ENCODE measurements at regions not wholly inside any gene's neighbourhood (a gene's known extent, or its start where the extent isn't known, plus 50 kb on each side); places are given as distances from the start of the nearest gene placed in this dataset.

GRCh38 chr11:11107076-11107723 lies 245.8 kb downstream of the CSNK2A3 start:
- no peak overlapping the region for H3K4me3 ChIP-seq (ENCODE audit: low read depth, low read length)
- H3K27me3 ChIP-seq (ENCODE audit: insufficient read depth, low read length) = peaks cover 82% of the 10 kb centered on the region
- H2AFZ ChIP-seq (ENCODE audit: low read length, unreplicated experiment) = no peak overlapping the region
- H3K27ac ChIP-seq (ENCODE audit: low read depth, low read length) = no peak overlapping the region
- H3K36me3 ChIP-seq (ENCODE audit: insufficient read depth, low read length) = no peaks in the 10 kb centered on the region
- no peaks in the 10 kb centered on the region for H3K4me1 ChIP-seq (ENCODE audit: control insufficient read depth, insufficient read depth, low read length, unreplicated experiment)
- no peaks in the 10 kb centered on the region for H3K79me2 ChIP-seq (ENCODE audit: control insufficient read depth, insufficient read depth, low read length, unreplicated experiment)

- Histone ChIP-seq H3K27ac (ENCODE audit: low read depth, low read length) (no peak overlapping the region), H3K36me3 (ENCODE audit: insufficient read depth, low read length) (no peaks in the 10 kb centered on the region), H3K79me2 (ENCODE audit: control insufficient read depth, insufficient read depth, low read length, unreplicated experiment) (no peaks in the 10 kb centered on the region), H2AFZ (ENCODE audit: low read length, unreplicated experiment) (no peak overlapping the region), H3K4me3 (ENCODE audit: low read depth, low read length) (no peak overlapping the region), H3K27me3 (ENCODE audit: insufficient read depth, low read length) (peaks cover 84% of the 10 kb centered on the region), H3K4me1 (ENCODE audit: control insufficient read depth, insufficient read depth, low read length, unreplicated experiment) (no peaks in the 10 kb centered on the region)
These were observed 247.5 kb upstream of the ZBED5 start for GRCh38 chr11:11105361-11105760.

- Histone ChIP-seq H3K36me3 (ENCODE audit: insufficient read depth, low read length) (no peaks in the 10 kb centered on the region), H3K4me3 (ENCODE audit: low read depth, low read length) (no peak overlapping the region), H3K27me3 (ENCODE audit: insufficient read depth, low read length) (peaks cover 78% of the 10 kb centered on the region), H2AFZ (ENCODE audit: low read length, unreplicated experiment) (no peak overlapping the region), H3K79me2 (ENCODE audit: control insufficient read depth, insufficient read depth, low read length, unreplicated experiment) (no peaks in the 10 kb centered on the region), H3K27ac (ENCODE audit: low read depth, low read length) (no peak overlapping the region), H3K4me1 (ENCODE audit: control insufficient read depth, insufficient read depth, low read length, unreplicated experiment) (no peaks in the 10 kb centered on the region)
These were observed 238.2 kb upstream of the ZBED5 start for GRCh38 chr11:11095831-11096723.

- H3K4me1 ChIP-seq (ENCODE audit: control insufficient read depth, insufficient read depth, low read length, unreplicated experiment) = no peaks in the 10 kb centered on the region
- no peaks in the 10 kb centered on the region for H3K79me2 ChIP-seq (ENCODE audit: control insufficient read depth, insufficient read depth, low read length, unreplicated experiment)
- no peak overlapping the region for H2AFZ ChIP-seq (ENCODE audit: low read length, unreplicated experiment)
- H3K4me3 ChIP-seq (ENCODE audit: low read depth, low read length) = no peak overlapping the region
- no peak overlapping the region for H3K27ac ChIP-seq (ENCODE audit: low read depth, low read length)
- H3K27me3 ChIP-seq (ENCODE audit: insufficient read depth, low read length) = peaks cover 59% of the 10 kb centered on the region
- H3K36me3 ChIP-seq (ENCODE audit: insufficient read depth, low read length) = no peaks in the 10 kb centered on the region
These were observed 232.6 kb upstream of the ZBED5 start for GRCh38 chr11:11090495-11090894.

GRCh38 chr11:11089805-11090204 lies 232.0 kb upstream of the ZBED5 start:
- Histone ChIP-seq H3K4me3 (ENCODE audit: low read depth, low read length) (no peak overlapping the region), H3K4me1 (ENCODE audit: control insufficient read depth, insufficient read depth, low read length, unreplicated experiment) (no peaks in the 10 kb centered on the region), H3K36me3 (ENCODE audit: insufficient read depth, low read length) (no peaks in the 10 kb centered on the region), H2AFZ (ENCODE audit: low read length, unreplicated experiment) (no peak overlapping the region), H3K27ac (ENCODE audit: low read depth, low read length) (no peak overlapping the region), H3K79me2 (ENCODE audit: control insufficient read depth, insufficient read depth, low read length, unreplicated experiment) (no peaks in the 10 kb centered on the region), H3K27me3 (ENCODE audit: insufficient read depth, low read length) (peaks cover 59% of the 10 kb centered on the region)

- Histone ChIP-seq H3K36me3 (ENCODE audit: insufficient read depth, low read length) (no peaks in the 10 kb centered on the region), H3K27me3 (ENCODE audit: insufficient read depth, low read length) (peaks cover 75% of the 10 kb centered on the region), H3K27ac (ENCODE audit: low read depth, low read length) (no peak overlapping the region), H3K79me2 (ENCODE audit: control insufficient read depth, insufficient read depth, low read length, unreplicated experiment) (no peaks in the 10 kb centered on the region), H3K4me3 (ENCODE audit: low read depth, low read length) (no peak overlapping the region), H2AFZ (ENCODE audit: low read length, unreplicated experiment) (no peak overlapping the region), H3K4me1 (ENCODE audit: control insufficient read depth, insufficient read depth, low read length, unreplicated experiment) (no peaks in the 10 kb centered on the region)
These were observed 229.1 kb upstream of the ZBED5 start for GRCh38 chr11:11086979-11087378.

- H3K27me3 ChIP-seq (ENCODE audit: insufficient read depth, low read length) = peaks cover 80% of the 10 kb centered on the region
- H3K36me3 ChIP-seq (ENCODE audit: insufficient read depth, low read length) = no peaks in the 10 kb centered on the region
- no peaks in the 10 kb centered on the region for H3K79me2 ChIP-seq (ENCODE audit: control insufficient read depth, insufficient read depth, low read length, unreplicated experiment)
- H3K27ac ChIP-seq (ENCODE audit: low read depth, low read length) = no peak overlapping the region
- H3K4me3 ChIP-seq (ENCODE audit: low read depth, low read length) = no peak overlapping the region
- no peak overlapping the region for H2AFZ ChIP-seq (ENCODE audit: low read length, unreplicated experiment)
- H3K4me1 ChIP-seq (ENCODE audit: control insufficient read depth, insufficient read depth, low read length, unreplicated experiment) = no peaks in the 10 kb centered on the region
These were observed 227.7 kb upstream of the ZBED5 start for GRCh38 chr11:11085580-11085979.

GRCh38 chr11:11084337-11084736 lies 226.5 kb upstream of the ZBED5 start:
- H3K4me3 ChIP-seq (ENCODE audit: low read depth, low read length) = no peak overlapping the region
- H3K27me3 ChIP-seq (ENCODE audit: insufficient read depth, low read length) = peaks cover 84% of the 10 kb centered on the region
- H2AFZ ChIP-seq (ENCODE audit: low read length, unreplicated experiment) = no peak overlapping the region
- H3K27ac ChIP-seq (ENCODE audit: low read depth, low read length) = no peak overlapping the region
- H3K4me1 ChIP-seq (ENCODE audit: control insufficient read depth, insufficient read depth, low read length, unreplicated experiment) = no peaks in the 10 kb centered on the region
- H3K79me2 ChIP-seq (ENCODE audit: control insufficient read depth, insufficient read depth, low read length, unreplicated experiment) = no peaks in the 10 kb centered on the region
- H3K36me3 ChIP-seq (ENCODE audit: insufficient read depth, low read length) = no peaks in the 10 kb centered on the region

- peaks cover 90% of the 10 kb centered on the region for H3K27me3 ChIP-seq (ENCODE audit: insufficient read depth, low read length)
- no peaks in the 10 kb centered on the region for H3K36me3 ChIP-seq (ENCODE audit: insufficient read depth, low read length)
- no peak overlapping the region for H3K27ac ChIP-seq (ENCODE audit: low read depth, low read length)
- H2AFZ ChIP-seq (ENCODE audit: low read length, unreplicated experiment) = no peak overlapping the region
- no peak overlapping the region for H3K4me3 ChIP-seq (ENCODE audit: low read depth, low read length)
- H3K4me1 ChIP-seq (ENCODE audit: control insufficient read depth, insufficient read depth, low read length, unreplicated experiment) = no peaks in the 10 kb centered on the region
- H3K79me2 ChIP-seq (ENCODE audit: control insufficient read depth, insufficient read depth, low read length, unreplicated experiment) = no peaks in the 10 kb centered on the region
These were observed 225.6 kb upstream of the ZBED5 start for GRCh38 chr11:11083441-11083840.

GRCh38 chr11:11082646-11083045 lies 224.8 kb upstream of the ZBED5 start:
- Histone ChIP-seq H3K79me2 (ENCODE audit: control insufficient read depth, insufficient read depth, low read length, unreplicated experiment) (no peaks in the 10 kb centered on the region), H2AFZ (ENCODE audit: low read length, unreplicated experiment) (no peak overlapping the region), H3K36me3 (ENCODE audit: insufficient read depth, low read length) (no peaks in the 10 kb centered on the region), H3K4me1 (ENCODE audit: control insufficient read depth, insufficient read depth, low read length, unreplicated experiment) (no peaks in the 10 kb centered on the region), H3K27me3 (ENCODE audit: insufficient read depth, low read length) (peaks cover 88% of the 10 kb centered on the region), H3K27ac (ENCODE audit: low read depth, low read length) (no peak overlapping the region), H3K4me3 (ENCODE audit: low read depth, low read length) (no peak overlapping the region)

- Histone ChIP-seq H3K4me1 (ENCODE audit: control insufficient read depth, insufficient read depth, low read length, unreplicated experiment) (no peaks in the 10 kb centered on the region), H3K27ac (ENCODE audit: low read depth, low read length) (no peak overlapping the region), H3K79me2 (ENCODE audit: control insufficient read depth, insufficient read depth, low read length, unreplicated experiment) (no peaks in the 10 kb centered on the region), H2AFZ (ENCODE audit: low read length, unreplicated experiment) (no peak overlapping the region), H3K36me3 (ENCODE audit: insufficient read depth, low read length) (no peaks in the 10 kb centered on the region), H3K4me3 (ENCODE audit: low read depth, low read length) (no peak overlapping the region), H3K27me3 (ENCODE audit: insufficient read depth, low read length) (peaks cover 88% of the 10 kb centered on the region)
These were observed 223.9 kb upstream of the ZBED5 start for GRCh38 chr11:11081776-11082175.

Data from ACC112 (cell line).